Gastroesophageal sphincter (tissue), 4 donors: ENCODE measurements at regions not wholly inside any gene's neighbourhood (a gene's known extent, or its start where the extent isn't known, plus 50 kb on each side); places are given as distances from the start of the nearest gene placed in this dataset.

ENCODE experiments used
- ATAC-seq: fragments of 150-250 bp; one replicate; pipeline ENCODE4 v1.9.1; 2016; ENCODE audit warnings: mild to moderate bottlenecking, moderate library complexity
- H3K27ac ChIP-seq, 4 donors: fragments of 200-600 bp; sonication (generic) in 3 of 4; 1 replicate in 3 of 4; 2 replicates in 1 of 4; pipeline ENCODE4 v1.5.1; 2016 to 2019
- H3K27me3 ChIP-seq: fragments of 200-600 bp; sonication (generic); one replicate; pipeline ENCODE4 v1.5.1; 2019
- H3K36me3 ChIP-seq, 2 donors: fragments of 200-600 bp; sonication (generic); one replicate each; pipeline ENCODE4 v1.5.1; 2019; ENCODE audit warnings: control low read depth in 1 of 2
- H3K4me1 ChIP-seq, 3 donors: fragments of 200-600 bp; sonication (generic); 1 replicate in 2 of 3; 2 replicates in 1 of 3; pipeline ENCODE4 v1.5.1; 2016 to 2019; ENCODE audit warnings: control low read depth in 2 of 3
- H3K4me3 ChIP-seq, 2 donors: fragments of 200-600 bp; sonication (generic); one replicate each; pipeline ENCODE4 v1.5.1; 2019; ENCODE audit warnings: mild to moderate bottlenecking in 1 of 2, moderate library complexity in 1 of 2
- H3K9me3 ChIP-seq, 3 donors: fragments of 200-600 bp; sonication (generic); one replicate each; pipeline ENCODE4 v1.5.1; 2017 to 2019; ENCODE audit warnings: control low read depth in 2 of 3
- EP300 ChIP-seq: sonication (generic); formaldehyde crosslinking; IDR thresholded peaks from one replicate; pipeline ENCODE4 v1.6.1; 2017; ENCODE audit warnings: antibody characterized with exemption, mild to moderate bottlenecking
- POLR2A ChIP-seq, 2 donors: fragments of 450-650 bp; IDR thresholded peaks; one replicate each; pipeline ENCODE4 v1.6.1; 2017; ENCODE audit warnings: antibody characterized with exemption in 2 of 2, mild to moderate bottlenecking in 2 of 2, moderate library complexity in 1 of 2
- POLR2AphosphoS5 ChIP-seq: sonication (generic); formaldehyde crosslinking; IDR thresholded peaks from one replicate; pipeline ENCODE4 v1.6.1; 2017; ENCODE audit warnings: antibody characterized with exemption
- WGBS, 2 donors: methylation state at CpG; one replicate each; pipeline ENCODE4 v1.1.5; 2018; ENCODE audit warnings: low coverage in 1 of 2; 5-methylcytosine and 5-hydroxymethylcytosine counted together
- TF ChIP-seq, protein P1 (sequence below), 4 experiments: fragments of 200-600 bp in 2 of 4; fragments of 450-650 bp in 2 of 4; sonication (generic) in 1 of 4; IDR thresholded peaks; one replicate each; pipeline ENCODE4 v1.5.1; 2017 to 2019; ENCODE audit warnings: antibody characterized with exemption in 4 of 4, mild to moderate bottlenecking in 2 of 4, moderate library complexity in 2 of 4

DNA sequence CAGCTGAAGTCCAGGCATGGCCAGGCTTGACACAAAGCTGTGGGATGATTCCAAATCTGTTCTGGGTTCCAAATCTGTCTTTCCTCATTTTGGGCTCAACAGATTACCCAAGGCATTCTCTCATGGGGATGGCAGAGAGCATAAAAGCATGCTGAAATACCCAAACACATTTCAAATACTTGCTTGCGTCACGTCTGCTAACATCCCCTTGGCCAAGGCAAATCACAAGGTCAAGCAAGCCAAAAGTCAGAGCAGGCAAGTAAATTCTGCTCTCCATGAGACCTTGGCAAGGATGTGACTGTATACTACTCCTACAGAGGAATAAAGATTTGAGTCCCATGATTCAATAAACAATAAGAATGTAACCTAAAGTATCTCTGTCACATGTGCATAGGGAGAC, 306.7 kb downstream of the EPB41L4A start:
- TF ChIP-seq POLR2AphosphoS5: no peak
- TF ChIP-seq, protein P1, sequence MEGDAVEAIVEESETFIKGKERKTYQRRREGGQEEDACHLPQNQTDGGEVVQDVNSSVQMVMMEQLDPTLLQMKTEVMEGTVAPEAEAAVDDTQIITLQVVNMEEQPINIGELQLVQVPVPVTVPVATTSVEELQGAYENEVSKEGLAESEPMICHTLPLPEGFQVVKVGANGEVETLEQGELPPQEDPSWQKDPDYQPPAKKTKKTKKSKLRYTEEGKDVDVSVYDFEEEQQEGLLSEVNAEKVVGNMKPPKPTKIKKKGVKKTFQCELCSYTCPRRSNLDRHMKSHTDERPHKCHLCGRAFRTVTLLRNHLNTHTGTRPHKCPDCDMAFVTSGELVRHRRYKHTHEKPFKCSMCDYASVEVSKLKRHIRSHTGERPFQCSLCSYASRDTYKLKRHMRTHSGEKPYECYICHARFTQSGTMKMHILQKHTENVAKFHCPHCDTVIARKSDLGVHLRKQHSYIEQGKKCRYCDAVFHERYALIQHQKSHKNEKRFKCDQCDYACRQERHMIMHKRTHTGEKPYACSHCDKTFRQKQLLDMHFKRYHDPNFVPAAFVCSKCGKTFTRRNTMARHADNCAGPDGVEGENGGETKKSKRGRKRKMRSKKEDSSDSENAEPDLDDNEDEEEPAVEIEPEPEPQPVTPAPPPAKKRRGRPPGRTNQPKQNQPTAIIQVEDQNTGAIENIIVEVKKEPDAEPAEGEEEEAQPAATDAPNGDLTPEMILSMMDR (IDR thresholded peaks at IDR 0.05): no peak
- no peak for TF ChIP-seq EP300
- TF ChIP-seq POLR2A (IDR thresholded peaks at IDR 0.05): no peak
- no peaks in the 10 kb centered on the region for H3K9me3 ChIP-seq
- ATAC-seq: no peak
- H3K36me3 ChIP-seq: no peaks in the 10 kb centered on the region
- 31 to 80% methylated on average over 1 to 2 of the region's 2 CpGs for WGBS, 2 donors
- H3K27ac ChIP-seq: no peak overlapping the region
- no peaks in the 10 kb centered on the region for H3K4me1 ChIP-seq
- H3K4me3 ChIP-seq: no peak overlapping the region
- H3K27me3 ChIP-seq: no peaks in the 10 kb centered on the region

DNA sequence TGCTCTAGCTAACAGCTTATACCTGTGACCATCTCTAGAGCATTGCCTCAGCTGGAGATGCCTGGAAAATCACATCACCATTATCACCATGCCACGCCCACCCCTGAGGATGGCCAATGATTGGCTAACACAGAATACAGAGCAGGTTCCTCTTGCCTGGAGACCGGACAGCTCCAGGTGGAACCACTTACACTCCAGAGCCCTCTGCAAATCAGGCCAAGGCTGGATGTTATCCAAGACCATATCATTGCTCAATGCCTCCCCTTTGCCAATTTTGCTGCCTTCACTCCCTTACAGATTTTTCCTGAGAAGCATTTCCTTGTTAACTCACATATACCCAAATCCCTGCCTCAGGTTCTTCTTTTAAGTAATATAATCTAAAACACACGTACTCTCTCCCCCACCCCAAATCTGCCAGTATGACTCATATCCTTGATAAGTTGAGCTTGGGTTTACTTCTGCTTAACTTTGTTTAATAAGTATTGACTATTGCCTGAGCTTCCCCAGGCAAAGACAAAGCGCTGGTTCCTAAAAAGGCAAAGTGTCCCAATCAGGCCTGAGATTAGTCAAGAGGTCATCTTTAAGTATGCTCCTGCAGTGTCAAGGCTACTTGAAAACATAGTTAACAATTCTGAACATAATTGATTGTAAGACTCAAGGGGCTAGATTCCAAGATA, 309.6 kb downstream of the EPB41L4A start:
- H3K4me1 ChIP-seq: no peaks in the 10 kb centered on the region
- no peaks in the 10 kb centered on the region for H3K27me3 ChIP-seq
- no peaks in the 10 kb centered on the region for H3K36me3 ChIP-seq
- no peaks in the 10 kb centered on the region for H3K9me3 ChIP-seq
- peak; percentile 61 for ATAC-seq
- no peak for TF ChIP-seq POLR2A (IDR thresholded peaks at IDR 0.05)
- TF ChIP-seq POLR2AphosphoS5: peak; percentile 13
- H3K4me3 ChIP-seq: no peak overlapping the region
- WGBS, 2 donors: 63 to 83% methylated on average over 2 to 4 of the region's 4 CpGs
- H3K27ac ChIP-seq: no peak overlapping the region

DNA sequence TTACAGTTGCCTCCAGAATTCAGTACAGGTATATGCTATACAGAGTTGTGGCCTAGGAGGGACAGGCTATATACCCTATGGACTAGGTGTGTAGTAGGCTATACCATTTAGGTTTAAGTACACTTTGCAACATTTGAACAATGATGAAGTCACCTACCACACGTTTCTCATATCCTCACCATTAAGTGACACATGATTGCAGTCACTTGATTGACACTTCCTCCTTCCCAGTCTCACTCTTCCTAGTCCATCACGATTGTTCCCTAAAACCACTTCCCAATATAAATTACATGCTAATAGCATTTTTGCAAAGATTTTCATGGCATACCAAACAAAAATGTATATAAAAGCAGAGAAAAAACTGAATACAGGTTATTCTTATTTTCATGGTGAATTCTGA, 312.2 kb downstream of the EPB41L4A start:
- Histone ChIP-seq H3K4me3 (no peak overlapping the region), H3K4me1 (no peaks in the 10 kb centered on the region), H3K27me3 (no peaks in the 10 kb centered on the region), H3K27ac (no peak overlapping the region), H3K9me3 (no peaks in the 10 kb centered on the region), H3K36me3 (no peaks in the 10 kb centered on the region)
- ATAC-seq: no peak
- WGBS, 2 donors: 47 to 55% methylated on average over 2 of the region's 2 CpGs
- no peak for TF ChIP-seq EP300
- no peak for TF ChIP-seq POLR2A (IDR thresholded peaks at IDR 0.05)
- TF ChIP-seq POLR2AphosphoS5: no peak
- TF ChIP-seq, protein P1 (IDR thresholded peaks at IDR 0.05): no peak

DNA sequence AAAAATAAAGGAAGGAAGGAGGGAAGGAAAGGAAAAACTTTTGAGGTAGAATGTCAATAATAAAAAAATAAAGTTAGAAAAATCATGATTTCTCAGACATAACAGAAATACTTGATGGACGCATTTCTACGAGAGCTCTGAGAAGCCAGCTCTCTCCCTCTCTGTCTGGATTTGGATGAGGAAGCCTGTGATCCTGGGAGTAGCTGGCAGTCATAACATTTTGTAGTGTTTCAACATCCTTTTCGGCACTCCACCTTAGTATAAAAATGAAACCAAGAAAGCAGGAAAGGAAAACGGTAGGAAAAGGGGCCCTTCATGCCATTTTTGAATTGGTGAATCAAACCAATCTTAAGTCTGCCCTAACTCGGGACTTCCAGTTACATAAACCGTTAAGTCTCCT, 321.3 kb downstream of the EPB41L4A start:
- no peak for ATAC-seq
- 57 to 72% methylated on average over 6 of the region's 6 CpGs for WGBS, 2 donors
- TF ChIP-seq POLR2A (IDR thresholded peaks at IDR 0.05): no peak
- no peak for TF ChIP-seq EP300
- TF ChIP-seq, protein P1 (IDR thresholded peaks at IDR 0.05): no peak
- no peak for TF ChIP-seq POLR2AphosphoS5
- Histone ChIP-seq H3K27ac (no peak overlapping the region), H3K27me3 (no peaks in the 10 kb centered on the region), H3K4me3 (no peak overlapping the region), H3K9me3 (peaks cover 0 to 7% (median 0%) of the 10 kb centered on the region in 3 donors), H3K36me3 (no peaks in the 10 kb centered on the region), H3K4me1 (no peaks in the 10 kb centered on the region)

DNA sequence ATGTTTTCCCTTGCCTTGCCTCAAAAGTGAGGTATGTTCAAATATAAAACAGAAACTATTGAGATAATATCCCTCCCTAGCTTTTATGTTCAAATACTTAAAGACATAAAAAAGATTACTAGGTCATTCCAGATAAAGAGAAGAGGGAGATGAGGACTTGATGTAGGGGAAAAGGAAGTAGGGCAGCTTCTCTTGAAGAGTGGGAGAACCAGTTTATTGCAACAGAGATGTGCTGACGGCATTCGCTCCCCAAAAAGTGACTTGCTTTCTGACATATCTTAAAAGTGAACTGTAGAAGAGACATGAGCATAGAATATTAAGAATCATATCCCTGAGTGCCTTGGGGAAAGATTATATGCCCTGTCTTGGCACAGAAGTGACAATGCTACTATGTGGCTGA, 330.2 kb upstream of the NREP start:
- TF ChIP-seq POLR2A (IDR thresholded peaks at IDR 0.05): no peak
- TF ChIP-seq, protein P1 (IDR thresholded peaks at IDR 0.05): no peak
- no peak for TF ChIP-seq POLR2AphosphoS5
- TF ChIP-seq EP300: no peak
- Histone ChIP-seq H3K4me1 (no peaks in the 10 kb centered on the region), H3K27ac (no peak overlapping the region), H3K9me3 (no peaks in the 10 kb centered on the region), H3K36me3 (no peaks in the 10 kb centered on the region), H3K27me3 (no peaks in the 10 kb centered on the region), H3K4me3 (no peak overlapping the region)
- 94 to 96% methylated on average over 2 of the region's 2 CpGs for WGBS, 2 donors
- ATAC-seq: no peak
